ENCODE measurements at regions not wholly inside any gene's neighbourhood (a gene's known extent, or its start where the extent isn't known, plus 50 kb on each side); places are given as distances from the start of the nearest gene placed in this dataset.

- H4K20me1 ChIP-seq (ENCODE audit: insufficient read depth): no peaks in the 10 kb centered on the region
- no peaks in the 10 kb centered on the region for H3K79me2 ChIP-seq (ENCODE audit: insufficient read depth, low read length)
- no peaks in the 10 kb centered on the region for H3K27me3 ChIP-seq (ENCODE audit: insufficient read depth, low read length)
- no peaks in the 10 kb centered on the region for H3K4me1 ChIP-seq (ENCODE audit: control insufficient read depth in 1 of 2, insufficient read depth in 2 of 2, low read length in 2 of 2)
- RAD21 ChIA-PET (ENCODE audit: low non-redundant PET in 1 of 2, low total read pairs in 2 of 2, uncharacterized antibody in 2 of 2, unreplicated experiment in 2 of 2): no interaction called here
- no peak overlapping the region for H3K4me2 ChIP-seq (ENCODE audit: low read length)
- no peaks in the 10 kb centered on the region for H3K9me2 ChIP-seq (ENCODE audit: insufficient read depth)
- no peak for DNase-seq (ENCODE audit: low read depth, low spot score)
- H3K36me3 ChIP-seq (ENCODE audit: control insufficient read depth in 1 of 2, insufficient read depth in 2 of 2, low read length in 2 of 2): no peaks in the 10 kb centered on the region
- H3K4me3 ChIP-seq (replicated peaks in 1 of 2; ENCODE audit: low read depth in 1 of 2, low read length in 2 of 2): no peak overlapping the region
- POLR2A ChIA-PET: no interaction called here
- intact Hi-C loops (cut with micrococcal nuclease): no loop called here
- TF ChIP-seq EZH2phosphoT487 (IDR thresholded peaks at IDR 0.05; ENCODE audit: borderline replicate concordance): no peak
- TF ChIP-seq YY1 (IDR thresholded peaks at IDR 0.05; ENCODE audit: extremely low read depth, insufficient replicate concordance, low read depth, low read length): no peak
- TF ChIP-seq CBX3 (IDR thresholded peaks at IDR 0.05; ENCODE audit: low read depth): no peak
- no peak for TF ChIP-seq FOSL1 (IDR thresholded peaks at IDR 0.05; ENCODE audit: low read depth)
- H3K27ac ChIP-seq (ENCODE audit: low read depth, low read length): no peak overlapping the region
- no peak for ATAC-seq
- no peak overlapping the region for H2AFZ ChIP-seq (ENCODE audit: low read depth, low read length, poor library complexity, severe bottlenecking)
- no TSS peak for BruUV-seq (replicated peaks)
- H3K9me3 ChIP-seq (ENCODE audit: control insufficient read depth in 1 of 2, insufficient read depth in 1 of 2, low read depth in 1 of 2, low read length in 2 of 2): no peaks in the 10 kb centered on the region
- no peak overlapping the region for H3K9ac ChIP-seq (ENCODE audit: low read length)
- CTCF ChIA-PET: no interaction called here
Measured at GRCh38 chr1:30538226-30538992, 185.0 kb downstream of the MATN1 start.

- no TSS peak for BruUV-seq (replicated peaks)
- H3K36me3 ChIP-seq (ENCODE audit: control insufficient read depth in 1 of 2, insufficient read depth in 2 of 2, low read length in 2 of 2): no peaks in the 10 kb centered on the region
- no peak overlapping the region for H3K9ac ChIP-seq (ENCODE audit: low read length)
- H3K79me2 ChIP-seq (ENCODE audit: insufficient read depth, low read length): no peaks in the 10 kb centered on the region
- H4K20me1 ChIP-seq (ENCODE audit: insufficient read depth): no peaks in the 10 kb centered on the region
- no peaks in the 10 kb centered on the region for H3K4me1 ChIP-seq (ENCODE audit: control insufficient read depth in 1 of 2, insufficient read depth in 2 of 2, low read length in 2 of 2)
- no peaks in the 10 kb centered on the region for H3K9me2 ChIP-seq (ENCODE audit: insufficient read depth)
- H3K9me3 ChIP-seq (ENCODE audit: control insufficient read depth in 1 of 2, insufficient read depth in 1 of 2, low read depth in 1 of 2, low read length in 2 of 2): no peaks in the 10 kb centered on the region
- no peak overlapping the region for H3K4me3 ChIP-seq (replicated peaks in 1 of 2; ENCODE audit: low read depth in 1 of 2, low read length in 2 of 2)
- intact Hi-C loops (cut with micrococcal nuclease): no loop called here
- no peak overlapping the region for H2AFZ ChIP-seq (ENCODE audit: low read depth, low read length, poor library complexity, severe bottlenecking)
- POLR2A ChIA-PET: no interaction called here
- no peak overlapping the region for H3K4me2 ChIP-seq (ENCODE audit: low read length)
- CTCF ChIA-PET: no interaction called here
- RAD21 ChIA-PET (ENCODE audit: low non-redundant PET in 1 of 2, low total read pairs in 2 of 2, uncharacterized antibody in 2 of 2, unreplicated experiment in 2 of 2): no interaction called here
- DNase-seq (ENCODE audit: low read depth, low spot score) (no peak), ATAC-seq (no peak)
- TF ChIP-seq SIN3A (IDR thresholded peaks at IDR 0.05; ENCODE audit: low read depth): no peak
- TF ChIP-seq REST (IDR thresholded peaks at IDR 0.05; ENCODE audit: low read depth): no peak
- TF ChIP-seq TCF7L2 (IDR thresholded peaks at IDR 0.05; ENCODE audit: borderline replicate concordance, extremely low read depth, insufficient read depth, insufficient read length): no peak
- H3K27me3 ChIP-seq (ENCODE audit: insufficient read depth, low read length): no peaks in the 10 kb centered on the region
- no peak overlapping the region for H3K27ac ChIP-seq (ENCODE audit: low read depth, low read length)
Measured at GRCh38 chr1:30537279-30537678, 186.1 kb downstream of the MATN1 start.

All from HCT116 (cell line).